Tibial artery (tissue), 4 donors: ENCODE measurements at regions not wholly inside any gene's neighbourhood (a gene's known extent, or its start where the extent isn't known, plus 50 kb on each side); places are given as distances from the start of the nearest gene placed in this dataset.

Experiments used
- DNase-seq, 2 donors: peaks; one replicate each; pipeline ENCODE4 v3.0.0-alpha.2; 2019
- H3K27ac ChIP-seq, 2 donors: fragments of 200-600 bp; sonication (generic) in 1 of 2; 1 replicate in 1 of 2; 2 replicates in 1 of 2; pipeline ENCODE4 v1.5.1; 2018 to 2019; ENCODE audit warnings: mild to moderate bottlenecking in 1 of 2
- H3K27me3 ChIP-seq, 2 donors: fragments of 200-600 bp; sonication (generic) in 1 of 2; one replicate each; pipeline versions ENCODE4 v1.5.1 to v1.6.0; 2016 to 2019
- H3K36me3 ChIP-seq, 3 donors: fragments of 200-600 bp; sonication (generic) in 2 of 3; one replicate each; pipeline ENCODE4 v1.5.1; 2016 to 2019; ENCODE audit warnings: mild to moderate bottlenecking in 2 of 3
- H3K4me1 ChIP-seq, 4 donors: fragments of 200-600 bp; sonication (generic) in 2 of 4; 1 replicate in 3 of 4; 2 replicates in 1 of 4; pipeline ENCODE4 v1.5.1; 2016 to 2019
- H3K4me3 ChIP-seq, 2 donors: fragments of 200-600 bp; sonication (generic) in 1 of 2; 1 replicate in 1 of 2; 2 replicates in 1 of 2; pipeline ENCODE4 v1.5.1; 2018 to 2019; ENCODE audit warnings: mild to moderate bottlenecking in 2 of 2
- H3K9me3 ChIP-seq, 3 donors: fragments of 200-600 bp; sonication (generic) in 1 of 3; one replicate each; pipeline ENCODE4 v1.5.1; 2016 to 2019
- intact Hi-C: fragments of 100-400 bp; cut with DNase I; formaldehyde crosslinking; loops from one replicate; pipeline ENCODE4 v1.15.0; 2023; ENCODE audit warnings: low total_unique reads
- TF ChIP-seq, protein P1 (sequence below), 2 experiments: fragments of 200-600 bp in 1 of 2; fragments of 450-650 bp in 1 of 2; IDR thresholded peaks; one replicate each; pipeline ENCODE4 v1.5.1; 2017 to 2019; ENCODE audit warnings: antibody characterized with exemption in 2 of 2, mild to moderate bottlenecking in 1 of 2, moderate library complexity in 1 of 2

GRCh38 chr15:66982250-66982649 lies 83.2 kb upstream of the SMAD3 start:
- intact Hi-C loops, result no loop called here
- Histone ChIP-seq H3K27me3 (no peaks in the 10 kb centered on the region), H3K4me1 (peaks cover 0 to 9% (median 0%) of the 10 kb centered on the region in 4 donors), H3K4me3 (no peak overlapping the region), H3K27ac (no peak overlapping the region), H3K9me3 (no peaks in the 10 kb centered on the region), H3K36me3 (no peaks in the 10 kb centered on the region)
- no peak for DNase-seq
- TF ChIP-seq, protein P1, sequence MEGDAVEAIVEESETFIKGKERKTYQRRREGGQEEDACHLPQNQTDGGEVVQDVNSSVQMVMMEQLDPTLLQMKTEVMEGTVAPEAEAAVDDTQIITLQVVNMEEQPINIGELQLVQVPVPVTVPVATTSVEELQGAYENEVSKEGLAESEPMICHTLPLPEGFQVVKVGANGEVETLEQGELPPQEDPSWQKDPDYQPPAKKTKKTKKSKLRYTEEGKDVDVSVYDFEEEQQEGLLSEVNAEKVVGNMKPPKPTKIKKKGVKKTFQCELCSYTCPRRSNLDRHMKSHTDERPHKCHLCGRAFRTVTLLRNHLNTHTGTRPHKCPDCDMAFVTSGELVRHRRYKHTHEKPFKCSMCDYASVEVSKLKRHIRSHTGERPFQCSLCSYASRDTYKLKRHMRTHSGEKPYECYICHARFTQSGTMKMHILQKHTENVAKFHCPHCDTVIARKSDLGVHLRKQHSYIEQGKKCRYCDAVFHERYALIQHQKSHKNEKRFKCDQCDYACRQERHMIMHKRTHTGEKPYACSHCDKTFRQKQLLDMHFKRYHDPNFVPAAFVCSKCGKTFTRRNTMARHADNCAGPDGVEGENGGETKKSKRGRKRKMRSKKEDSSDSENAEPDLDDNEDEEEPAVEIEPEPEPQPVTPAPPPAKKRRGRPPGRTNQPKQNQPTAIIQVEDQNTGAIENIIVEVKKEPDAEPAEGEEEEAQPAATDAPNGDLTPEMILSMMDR (IDR thresholded peaks at IDR 0.05), result no peak

- H3K36me3 ChIP-seq, result no peaks in the 10 kb centered on the region
- DNase-seq, result no peak
- TF ChIP-seq, protein P1 (IDR thresholded peaks at IDR 0.05), result no peak
- no peak overlapping the region for H3K4me3 ChIP-seq
- H3K9me3 ChIP-seq, result no peaks in the 10 kb centered on the region
- H3K27me3 ChIP-seq, result no peaks in the 10 kb centered on the region
- H3K4me1 ChIP-seq, result peaks cover 0 to 9% (median 0%) of the 10 kb centered on the region in 4 donors
- no peak overlapping the region for H3K27ac ChIP-seq
- intact Hi-C loops, result no loop called here
These were observed 82.6 kb upstream of the SMAD3 start for GRCh38 chr15:66982816-66983215.

- H3K27ac ChIP-seq, result no peak overlapping the region
- no peak for DNase-seq
- H3K4me1 ChIP-seq, result peaks cover 0 to 9% (median 0%) of the 10 kb centered on the region in 4 donors
- H3K36me3 ChIP-seq, result no peaks in the 10 kb centered on the region
- no peaks in the 10 kb centered on the region for H3K9me3 ChIP-seq
- H3K27me3 ChIP-seq, result no peaks in the 10 kb centered on the region
- TF ChIP-seq, protein P1 (IDR thresholded peaks at IDR 0.05), result no peak
- intact Hi-C loops, result no loop called here
- no peak overlapping the region for H3K4me3 ChIP-seq
These were observed 79.7 kb upstream of the SMAD3 start for GRCh38 chr15:66985653-66986052.

- TF ChIP-seq, protein P1 (IDR thresholded peaks at IDR 0.05), result no peak
- Histone ChIP-seq H3K9me3 (no peaks in the 10 kb centered on the region), H3K4me1 (peaks cover 0 to 4% (median 0%) of the 10 kb centered on the region in 4 donors), H3K36me3 (no peaks in the 10 kb centered on the region), H3K27me3 (no peaks in the 10 kb centered on the region), H3K4me3 (no peak overlapping the region), H3K27ac (no peak overlapping the region)
- intact Hi-C loops, result no loop called here
- DNase-seq, result no peak
These were observed 78.5 kb upstream of the SMAD3 start for GRCh38 chr15:66986951-66987350.

- Histone ChIP-seq H3K9me3 (no peaks in the 10 kb centered on the region), H3K4me1 (peaks cover 0 to 10% (median 1%) of the 10 kb centered on the region in 4 donors), H3K36me3 (no peaks in the 10 kb centered on the region), H3K4me3 (no peak overlapping the region), H3K27me3 (no peaks in the 10 kb centered on the region), H3K27ac (no peak overlapping the region)
- intact Hi-C loops, result no loop called here
- TF ChIP-seq, protein P1 (IDR thresholded peaks at IDR 0.05), result no peak
- DNase-seq, result no peak
These were observed 72.3 kb upstream of the SMAD3 start for GRCh38 chr15:66993090-66993489.
